GM19043 (cell line): ENCODE measurements at regions not wholly inside any gene's neighbourhood (a gene's known extent, or its start where the extent isn't known, plus 50 kb on each side); places are given as distances from the start of the nearest gene placed in this dataset.
"Not testable (repeated sequence)": the region's sequence is repeated elsewhere in the genome, so short reads cannot be mapped to it uniquely, and the experiment has no call there.

ENCODE experiments used
- ATAC-seq: cut with Tn5 transposase; IDR thresholded peaks from one replicate; pipeline ENCODE4 v1.9.1; 2021; ENCODE audit warnings: low read depth; ENCODE audit not compliant: unreplicated experiment

DNA sequence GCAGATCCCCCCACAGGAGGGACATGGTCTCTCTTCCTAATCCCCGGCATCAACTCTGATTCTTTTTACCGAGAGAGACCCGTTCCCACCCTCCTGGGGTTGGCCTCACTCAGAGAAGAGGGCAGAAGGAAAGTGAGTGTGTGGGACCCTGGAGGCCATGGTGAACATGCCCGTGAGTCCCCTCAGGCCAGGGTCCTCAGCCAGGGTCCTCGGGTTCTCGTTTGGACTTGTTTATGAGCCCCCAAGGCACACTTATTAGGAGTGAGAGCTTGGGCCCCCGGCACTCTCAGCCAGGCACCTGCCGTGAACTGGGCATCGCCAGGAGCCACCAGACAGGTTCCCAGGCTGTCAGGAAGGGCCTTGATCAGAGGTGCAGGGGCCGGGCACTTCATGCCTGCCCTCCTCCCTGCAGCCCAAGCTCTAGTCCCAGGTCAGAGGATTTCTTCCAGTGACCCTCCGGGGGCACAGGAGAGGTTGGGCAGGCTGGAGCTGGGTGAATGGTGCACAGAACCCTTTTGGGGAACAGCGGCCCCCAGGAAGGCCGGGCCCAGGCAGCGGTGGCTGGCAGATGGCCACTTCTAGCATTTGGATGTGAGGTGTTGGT lies 122.6 kb downstream of the CRYAA start:
- ATAC-seq: no peak

DNA sequence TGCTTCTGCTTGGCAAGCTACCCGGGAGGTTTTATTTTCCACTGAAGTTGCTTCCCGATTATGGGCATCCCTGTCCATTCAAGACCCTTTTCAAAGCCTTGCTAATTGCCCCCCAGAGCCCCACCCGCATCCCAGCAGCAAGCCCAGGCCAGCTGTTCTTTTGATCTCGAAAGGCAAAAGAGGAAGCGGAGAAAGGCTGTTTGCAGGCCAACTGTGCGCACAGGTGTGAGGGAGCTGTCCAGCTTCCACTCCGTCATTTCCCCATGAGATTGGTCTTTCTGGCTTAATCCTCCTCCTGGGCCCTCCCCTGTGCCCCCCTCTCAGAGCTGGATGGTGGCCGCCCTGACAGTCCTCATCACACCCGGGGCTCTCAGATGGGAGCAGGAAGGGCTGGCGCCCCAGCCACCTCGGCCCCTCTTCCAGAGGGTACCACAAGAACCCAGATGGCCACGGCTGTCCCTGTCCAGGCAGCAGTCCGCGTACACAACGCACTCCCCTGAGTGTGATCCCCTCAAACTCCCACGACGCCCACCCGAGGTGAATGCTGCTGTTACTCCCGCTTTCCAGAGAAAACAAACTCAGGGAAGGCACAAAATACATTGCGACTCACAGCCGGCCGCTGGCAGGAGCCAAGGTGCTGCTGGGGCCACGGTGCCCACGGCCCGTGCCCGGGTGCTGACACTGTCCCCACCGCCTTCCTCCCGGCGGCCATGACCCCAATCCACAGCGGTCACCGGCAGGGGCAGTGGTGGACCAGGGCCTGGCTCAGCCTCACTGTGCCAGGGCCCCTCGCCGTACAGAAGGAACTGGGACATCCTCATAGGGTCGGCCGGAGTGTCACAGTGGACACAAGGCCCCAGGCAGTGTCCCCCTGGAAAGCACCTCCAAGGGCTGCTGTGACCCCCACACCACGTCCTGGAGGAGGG lies 121.9 kb downstream of the CRYAA start:
- no peak for ATAC-seq

- no peak for ATAC-seq
Observed at GRCh38 chr21:43289966-43290365, 121.2 kb downstream of the CRYAA start.

DNA sequence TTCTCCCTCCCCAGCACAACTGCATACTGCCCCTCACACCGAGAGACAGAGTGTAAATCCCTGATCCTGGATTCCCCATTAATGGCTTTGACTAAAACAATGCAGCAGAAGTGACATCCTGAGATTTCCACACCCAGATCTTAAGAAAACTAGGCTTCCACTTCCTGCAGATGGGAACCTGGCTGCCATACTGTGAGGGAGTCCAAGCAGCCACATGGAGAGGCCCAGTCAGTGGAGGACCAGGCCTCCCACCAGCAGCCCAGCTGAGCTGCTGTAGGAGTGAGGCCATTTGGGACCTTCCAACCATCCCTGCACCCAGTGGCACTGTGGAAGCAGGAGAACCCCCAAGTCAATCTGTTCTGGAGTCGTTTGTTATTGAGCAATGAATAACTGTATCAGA lies 120.6 kb downstream of the CRYAA start:
- ATAC-seq: no peak

DNA sequence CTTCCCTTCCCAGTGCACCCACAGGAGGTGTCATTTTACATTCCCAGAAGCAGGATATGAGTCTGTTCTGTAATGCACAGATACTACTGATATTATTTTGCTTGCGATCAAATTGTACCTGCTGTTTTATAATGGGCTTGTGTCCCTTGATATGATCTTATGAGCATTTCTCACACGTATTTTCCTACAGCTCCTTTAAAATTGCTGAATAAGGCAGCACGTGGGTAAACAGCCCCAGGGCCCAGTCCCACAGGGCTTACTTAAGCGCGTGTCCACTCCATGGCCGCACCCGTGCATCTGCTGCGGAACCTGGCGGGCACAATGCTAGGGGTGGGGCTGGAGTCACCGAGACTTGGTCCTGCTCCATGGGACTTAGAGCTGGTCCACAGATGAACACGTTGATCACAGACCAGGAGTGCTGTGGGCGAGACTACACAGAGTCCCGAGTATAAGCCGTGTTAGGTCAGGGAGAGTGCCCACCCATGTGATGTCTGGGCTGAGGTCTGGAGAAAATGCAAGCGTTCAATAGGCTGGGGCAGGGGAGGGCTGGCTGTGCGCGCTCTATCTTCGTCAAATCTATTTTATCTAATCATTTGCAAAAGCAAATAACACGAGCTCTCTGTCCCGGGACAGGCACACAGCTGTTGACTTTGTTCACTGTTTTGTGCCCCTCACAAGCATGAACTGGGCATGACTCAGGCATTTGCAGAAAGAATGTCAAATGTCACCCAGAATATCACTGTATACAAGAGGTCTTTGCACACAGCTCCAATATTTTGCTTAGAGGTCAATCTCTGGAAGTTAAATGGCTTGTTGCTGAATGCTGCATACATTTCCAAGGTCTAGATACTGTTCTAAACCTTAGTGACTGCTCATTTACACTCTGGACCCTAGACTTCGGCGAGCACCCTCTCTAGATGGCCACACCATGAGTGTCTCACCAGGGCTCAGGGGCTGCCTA lies 119.3 kb downstream of the CRYAA start:
- no peak for ATAC-seq

DNA sequence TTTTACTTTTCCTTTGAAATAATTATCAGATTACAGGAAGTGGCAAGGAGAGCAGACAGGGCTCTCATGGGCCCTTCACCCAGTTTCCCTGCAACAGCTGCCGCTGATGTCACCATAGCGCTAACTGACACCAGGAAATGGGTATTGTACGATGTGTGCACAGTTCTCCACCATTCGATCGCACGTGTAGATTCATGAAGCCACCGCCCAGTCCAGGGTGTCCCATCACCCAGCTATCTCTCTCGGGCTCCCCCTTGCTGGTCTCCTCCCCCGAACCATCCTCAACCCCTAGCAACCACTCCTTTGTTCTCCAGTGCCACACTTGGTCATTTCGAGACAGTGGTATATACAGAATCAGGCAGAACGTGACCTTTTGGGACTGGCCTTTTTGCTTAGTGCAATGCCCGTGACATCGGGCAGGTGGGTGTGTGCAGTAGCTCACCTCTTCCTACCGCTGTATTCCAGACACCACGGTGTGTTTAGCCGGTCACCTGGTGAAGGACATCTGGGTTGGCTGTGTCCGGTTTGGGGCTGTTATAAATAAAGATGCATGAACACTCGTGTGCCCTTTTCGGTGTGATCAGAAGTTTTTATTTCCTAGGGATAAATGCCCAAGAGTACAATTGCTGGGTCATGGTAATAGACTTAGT lies 118.4 kb downstream of the CRYAA start:
- no peak for ATAC-seq

- no peak for ATAC-seq
Observed at GRCh38 chr21:43286196-43286595, 117.4 kb downstream of the CRYAA start.

DNA sequence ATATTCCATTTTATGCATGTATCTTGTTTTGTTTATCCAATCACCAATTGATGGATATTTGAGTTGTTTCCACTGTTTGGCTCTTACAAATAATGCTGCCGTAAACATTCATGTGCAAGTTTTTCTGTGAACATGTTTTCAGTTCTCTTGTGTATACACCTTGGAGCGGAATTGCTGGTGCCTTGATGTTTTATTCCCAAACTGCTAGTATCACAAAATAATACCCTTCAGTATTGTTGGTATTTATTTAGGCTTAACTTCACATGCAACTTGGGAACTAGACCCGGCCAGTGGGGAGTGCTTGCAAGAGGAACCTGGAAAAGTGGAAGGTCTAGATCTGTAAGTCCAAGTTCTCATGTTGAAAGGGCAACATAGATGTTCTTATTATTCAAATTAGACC lies 115.9 kb downstream of the CRYAA start:
- ATAC-seq: no peak

GRCh38 chr21:43284238-43284637 lies 115.4 kb downstream of the CRYAA start:
- ATAC-seq: no peak

DNA sequence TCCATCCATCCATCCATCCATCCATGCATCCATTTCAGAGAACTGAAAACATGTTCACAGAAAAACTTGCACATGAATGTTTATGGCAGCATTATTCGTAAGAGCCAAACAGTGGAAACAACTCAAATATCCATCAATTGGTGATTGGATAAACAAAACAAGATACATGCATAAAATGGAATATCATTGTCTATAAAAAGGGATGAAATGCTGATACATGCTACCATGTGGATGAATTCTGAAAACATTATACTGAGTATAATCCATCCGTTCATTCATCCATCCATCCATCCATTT lies 115.1 kb downstream of the CRYAA start:
- not testable (repeated sequence) for ATAC-seq

GRCh38 chr21:43283136-43283924 lies 114.5 kb downstream of the CRYAA start:
- no peak for ATAC-seq

DNA sequence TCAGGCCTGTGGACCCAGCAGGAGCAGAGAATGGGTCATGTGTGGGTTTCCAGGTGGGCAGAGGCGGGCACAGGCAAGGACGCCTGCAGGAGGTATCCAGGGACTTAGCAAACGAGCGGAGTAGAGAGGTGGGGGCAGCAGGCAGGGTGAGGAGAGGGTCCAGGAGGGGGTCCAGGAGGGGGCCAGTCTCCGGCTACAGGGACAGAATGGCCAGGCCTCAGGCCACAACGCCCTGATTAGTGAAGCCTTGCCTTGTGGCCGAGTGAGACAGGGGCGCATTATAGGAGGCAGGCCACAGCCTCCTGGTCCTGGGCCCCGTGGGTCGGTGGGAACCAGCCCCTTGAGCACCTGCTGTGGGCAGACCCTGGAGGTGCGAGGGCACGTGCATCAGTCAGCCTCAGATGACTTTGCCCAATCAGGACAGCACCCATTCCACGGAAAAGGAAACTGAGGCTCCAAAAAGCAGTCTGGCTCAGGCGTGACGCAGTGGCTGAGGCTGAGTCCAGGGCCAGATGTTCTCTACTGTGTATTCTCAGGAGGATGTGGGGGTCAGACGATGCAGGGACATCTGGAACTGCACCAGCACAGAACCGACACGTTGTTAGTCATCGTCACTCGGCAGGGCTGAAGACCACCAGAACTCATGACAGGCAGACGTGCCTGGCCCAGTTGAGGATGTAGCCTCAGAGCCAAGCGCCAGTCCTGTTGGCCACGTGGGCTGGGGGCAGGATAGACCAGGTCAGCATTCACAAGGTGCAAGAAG lies 113.7 kb downstream of the CRYAA start:
- ATAC-seq: no peak

GRCh38 chr21:43281661-43282357 lies 113.0 kb downstream of the CRYAA start:
- ATAC-seq: no peak

DNA sequence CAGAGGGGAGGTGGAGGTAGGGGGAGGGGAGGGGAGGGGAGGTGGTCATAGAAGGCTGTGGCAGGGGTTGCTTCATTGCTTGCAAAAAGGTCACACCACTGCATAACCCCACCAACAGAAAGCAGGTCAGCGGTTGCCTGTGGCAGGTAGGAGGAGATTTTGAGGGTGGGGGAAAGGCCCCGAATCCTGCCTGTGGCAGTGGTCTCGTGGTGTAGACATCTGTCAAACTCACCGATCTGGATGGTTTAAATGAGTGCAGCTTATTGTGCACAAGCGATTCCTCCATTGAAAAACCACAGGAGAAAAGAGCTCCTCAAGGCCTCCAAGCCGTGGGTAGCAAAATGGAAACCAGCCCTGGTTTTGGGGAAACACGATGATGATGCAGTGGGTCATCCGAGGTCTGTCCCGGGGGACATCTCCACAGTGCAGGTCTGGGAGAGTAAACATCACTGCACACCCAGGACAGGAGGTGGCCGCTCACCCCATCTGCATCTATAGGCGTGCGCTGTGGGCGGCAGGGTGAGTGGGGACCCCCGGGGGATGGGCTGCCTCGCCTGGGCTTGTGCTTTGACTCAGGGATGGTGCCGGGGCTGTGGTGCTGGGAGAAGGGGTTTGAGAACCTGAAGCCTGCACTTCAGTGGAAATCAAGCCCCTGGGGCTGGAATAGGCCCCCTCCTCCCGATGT lies 112.3 kb downstream of the CRYAA start:
- no peak for ATAC-seq

- ATAC-seq: no peak
Observed at GRCh38 chr21:43279578-43279894, 110.7 kb downstream of the CRYAA start.

GRCh38 chr21:43278766-43279577 lies 110.2 kb downstream of the CRYAA start:
- ATAC-seq: no peak

GRCh38 chr21:43278359-43278758 lies 109.6 kb downstream of the CRYAA start:
- ATAC-seq: no peak
